ENCODE measurements at regions not wholly inside any gene's neighbourhood (a gene's known extent, or its start where the extent isn't known, plus 50 kb on each side); places are given as distances from the start of the nearest gene placed in this dataset.
"Not testable (repeated sequence)": the region's sequence is repeated elsewhere in the genome, so short reads cannot be mapped to it uniquely, and the experiment has no call there.

GRCh38 chr3:104437891-104438290 is 928.8 kb upstream of the ALCAM start:
- no peak for DNase-seq (ENCODE audit: low read depth in 2 of 3, low spot score in 1 of 3)

- no peak for DNase-seq (ENCODE audit: low read depth in 2 of 3, low spot score in 1 of 3)
These were observed 928.0 kb upstream of the ALCAM start for GRCh38 chr3:104438706-104439105.

GRCh38 chr3:104445252-104445919 is 921.3 kb upstream of the ALCAM start:
- not testable (repeated sequence) for DNase-seq (ENCODE audit: low read depth in 2 of 3, low spot score in 1 of 3)

- no peak for DNase-seq (ENCODE audit: low read depth in 2 of 3, low spot score in 1 of 3)
These were observed 919.0 kb upstream of the ALCAM start for GRCh38 chr3:104447681-104448080.

GRCh38 chr3:104452697-104453096 is 914.0 kb upstream of the ALCAM start:
- DNase-seq (ENCODE audit: low read depth in 2 of 3, low spot score in 1 of 3): no peak

DNA sequence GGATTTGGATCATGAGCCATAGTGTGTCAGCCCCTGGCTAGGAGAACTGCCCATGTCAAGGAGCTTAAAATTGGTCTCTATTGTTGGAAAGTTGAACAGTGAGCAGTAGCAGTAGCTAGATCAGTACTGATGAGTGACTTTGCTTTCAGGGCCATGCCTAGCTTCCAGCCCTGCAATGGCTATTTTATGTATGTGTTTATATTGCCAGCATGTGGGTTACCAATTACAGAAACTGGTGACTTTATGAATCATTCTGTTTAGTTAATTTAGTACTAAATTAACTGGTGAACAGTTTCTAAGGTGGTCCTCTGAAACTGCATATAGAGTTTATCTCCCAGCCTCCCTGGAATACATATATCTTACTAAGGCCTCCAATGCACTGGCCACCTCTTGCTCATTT is 908.1 kb upstream of the ALCAM start:
- DNase-seq (ENCODE audit: low read depth in 2 of 3, low spot score in 1 of 3): no peak

GRCh38 chr3:104460477-104461406 is 906.0 kb upstream of the ALCAM start:
- DNase-seq (ENCODE audit: low read depth in 2 of 3, low spot score in 1 of 3): no peak

DNA sequence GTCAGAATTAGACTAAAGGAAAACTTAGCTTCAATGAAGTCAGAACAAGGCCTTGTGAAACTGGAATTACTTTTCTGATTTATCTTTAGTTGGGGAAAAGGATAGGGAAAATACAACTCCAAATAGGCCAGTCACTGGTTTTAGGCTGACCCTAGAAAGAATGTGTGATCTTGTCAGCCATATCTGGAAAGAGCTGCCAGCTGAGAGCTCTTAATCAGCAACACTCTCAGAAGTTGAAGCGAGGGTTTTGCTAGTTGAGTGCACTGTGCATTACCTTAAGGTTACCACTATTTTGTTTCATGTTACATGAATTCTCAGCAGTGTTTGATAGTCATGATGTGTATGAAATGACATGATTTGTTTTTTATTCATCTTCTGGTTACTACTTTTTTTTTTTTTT is 905.3 kb upstream of the ALCAM start:
- DNase-seq (ENCODE audit: low read depth in 2 of 3, low spot score in 1 of 3): no peak

DNA sequence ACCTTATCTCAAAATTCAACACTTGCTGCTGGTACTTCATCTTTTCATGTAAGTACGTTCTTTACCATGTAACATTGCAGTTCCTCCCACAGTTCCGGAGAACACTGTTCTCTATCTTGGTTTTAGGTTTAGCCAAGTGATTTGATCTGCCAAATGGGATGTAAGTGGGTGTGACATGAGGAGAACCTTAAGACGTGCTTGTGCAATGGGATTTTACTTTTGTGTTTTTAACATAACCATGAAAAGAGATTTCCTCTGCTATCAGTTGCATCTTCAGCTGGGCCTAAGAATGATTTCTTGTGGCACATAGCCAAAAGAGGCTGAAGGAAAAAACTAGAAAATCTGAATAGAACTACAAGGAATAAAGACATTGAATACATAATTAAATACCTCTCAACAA is 894.5 kb upstream of the ALCAM start:
- DNase-seq (ENCODE audit: low read depth in 2 of 3, low spot score in 1 of 3): no peak

DNA sequence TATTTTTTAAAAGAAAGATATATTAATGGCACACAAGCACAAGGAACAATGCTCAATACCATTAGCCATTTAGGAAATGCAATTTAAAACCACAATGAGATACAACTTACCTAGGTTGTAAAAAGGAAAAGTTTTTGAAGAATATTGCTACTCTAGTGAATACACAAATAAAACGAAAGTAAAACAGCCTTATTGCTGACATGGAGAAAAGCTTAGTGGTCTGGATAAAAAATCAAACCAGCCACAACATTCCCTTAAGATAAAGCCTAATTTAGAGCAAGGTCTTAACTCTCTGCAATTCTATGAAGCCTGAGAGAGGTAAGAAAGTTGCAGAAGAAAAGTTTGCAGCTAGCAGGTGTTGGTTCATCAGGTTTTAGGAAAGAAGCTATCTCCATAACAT is 892.7 kb upstream of the ALCAM start:
- no peak for DNase-seq (ENCODE audit: low read depth in 2 of 3, low spot score in 1 of 3)

DNA sequence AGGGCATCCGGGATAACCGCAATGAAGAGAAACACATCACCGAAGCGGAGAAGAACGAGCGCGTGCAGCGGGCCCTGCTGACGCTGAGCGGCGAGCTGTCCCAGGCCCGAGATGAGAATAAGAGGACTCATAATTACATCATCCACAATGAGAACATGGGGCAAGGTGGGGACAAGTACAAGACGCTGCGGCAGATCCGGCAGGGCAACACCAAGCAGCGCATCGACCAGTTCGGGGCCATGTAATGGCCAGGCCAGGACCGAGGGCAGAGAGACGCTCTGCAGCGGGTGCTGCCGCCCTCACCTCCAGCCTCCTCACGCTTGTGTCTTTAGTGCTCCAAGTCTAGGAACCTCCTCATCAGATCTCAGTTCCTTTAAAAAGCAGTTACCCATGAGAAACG is 863.7 kb upstream of the ALCAM start:
- DNase-seq (ENCODE audit: low read depth in 2 of 3, low spot score in 1 of 3): no peak

DNA sequence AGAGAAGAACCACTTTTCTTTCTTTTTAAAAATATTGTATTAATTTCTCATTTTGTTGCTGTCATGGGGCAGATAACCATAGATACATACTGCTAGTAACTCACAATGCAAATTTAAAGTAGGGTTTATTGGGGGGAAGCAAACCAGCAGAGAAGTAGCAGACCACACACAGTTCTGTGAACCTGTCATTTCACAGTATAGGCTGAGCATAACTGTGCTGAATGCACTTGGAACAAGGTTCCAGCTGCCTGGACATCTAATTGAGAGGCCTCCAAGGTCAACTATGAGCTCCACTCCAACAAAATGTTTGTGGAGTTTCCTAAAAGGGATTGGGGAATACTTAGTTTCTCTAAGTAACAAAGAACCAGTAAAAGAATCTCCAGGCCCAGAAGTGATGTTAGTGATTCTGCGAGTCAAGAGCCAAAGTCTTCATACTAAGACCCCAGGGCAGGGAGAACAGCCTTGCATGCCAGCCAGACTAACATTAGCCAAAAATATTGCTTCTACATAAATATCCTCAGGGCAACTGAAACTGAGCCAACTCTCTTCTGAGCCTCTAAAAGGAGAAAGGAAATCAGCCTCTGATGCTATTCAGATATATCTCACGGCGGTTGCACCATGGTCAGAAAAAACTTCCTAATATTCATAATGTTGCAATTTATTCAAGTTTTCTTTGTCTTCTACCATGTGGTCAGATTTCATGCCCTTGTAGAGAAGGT is 856.4 kb upstream of the ALCAM start:
- no peak for DNase-seq (ENCODE audit: low read depth in 2 of 3, low spot score in 1 of 3)

- no peak for DNase-seq (ENCODE audit: low read depth in 2 of 3, low spot score in 1 of 3)
These were observed 852.3 kb upstream of the ALCAM start for GRCh38 chr3:104514371-104514770.

DNA sequence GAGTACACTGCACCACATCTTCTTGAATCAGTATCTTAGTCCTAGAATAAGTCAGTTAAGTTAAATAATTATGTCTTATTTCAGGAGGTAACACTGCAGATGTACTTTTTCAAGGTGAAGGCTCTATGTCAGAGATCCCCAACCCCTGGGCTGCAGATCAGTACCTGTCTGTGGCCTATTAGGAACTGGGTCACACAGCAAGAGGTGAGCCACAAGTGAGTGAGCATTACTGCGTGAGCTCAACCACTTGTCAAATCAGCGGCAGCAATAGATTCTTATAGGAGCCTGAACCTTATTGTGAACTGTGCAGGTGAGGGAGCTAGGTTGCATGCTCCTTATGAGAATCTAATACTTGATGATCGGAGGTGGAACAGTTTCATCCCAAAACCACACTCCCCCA is 851.9 kb upstream of the ALCAM start:
- DNase-seq (ENCODE audit: low read depth in 2 of 3, low spot score in 1 of 3): no peak

DNA sequence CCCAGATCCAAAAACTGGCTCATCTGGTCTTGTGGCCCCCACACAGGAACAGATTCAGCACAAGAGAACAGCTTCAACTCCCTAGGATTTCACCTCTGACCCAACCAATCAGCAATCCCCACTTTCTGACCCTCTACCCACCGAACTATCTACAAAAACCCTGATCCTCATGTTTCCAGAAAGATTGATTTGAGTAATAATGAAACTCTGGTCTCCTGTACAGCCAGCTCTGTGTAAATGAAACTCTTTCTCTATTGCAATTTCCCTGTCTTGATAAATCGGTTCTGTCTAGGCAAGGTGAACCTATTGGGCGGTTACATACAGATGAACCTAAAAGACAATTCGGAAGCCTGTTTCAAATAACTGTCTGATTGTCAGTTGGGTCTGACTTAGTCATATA is 847.6 kb upstream of the ALCAM start:
- no peak for DNase-seq (ENCODE audit: low read depth in 2 of 3, low spot score in 1 of 3)

DNA sequence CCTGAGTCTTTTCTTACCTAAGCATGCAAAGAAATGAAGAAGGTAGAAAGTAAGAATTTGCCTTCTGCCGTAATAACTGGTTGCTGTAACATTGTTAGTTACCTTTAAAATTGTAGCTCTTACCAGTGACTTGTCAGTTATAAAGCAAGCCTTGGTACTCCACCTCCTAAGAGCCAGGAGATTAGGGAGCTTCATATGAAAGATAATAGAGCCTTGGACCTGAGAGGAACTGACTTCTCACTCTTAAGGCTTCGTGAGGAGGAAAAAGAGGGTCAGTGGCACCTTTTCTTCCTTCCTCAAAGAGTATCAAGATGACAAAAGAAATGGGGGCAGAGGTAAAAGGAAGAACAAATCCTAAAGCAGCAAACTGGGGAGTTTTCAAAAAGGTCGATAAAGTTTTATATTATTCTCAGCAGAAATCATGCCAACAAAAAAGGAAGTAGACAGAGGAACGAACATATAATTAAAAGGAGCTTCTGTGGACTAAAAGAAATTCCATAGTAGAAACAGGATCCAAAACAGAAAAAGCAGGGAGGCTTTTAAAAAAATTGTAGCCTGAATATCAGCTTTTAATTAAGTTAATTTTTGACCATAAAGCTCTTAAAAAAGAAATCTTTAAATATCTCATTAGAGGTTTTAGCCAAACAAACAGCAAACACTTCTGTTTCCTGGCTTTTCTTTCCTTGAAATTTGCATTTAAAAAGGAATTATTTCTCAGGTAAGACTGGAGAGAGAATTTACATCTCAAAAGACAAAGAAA is 847.1 kb upstream of the ALCAM start:
- DNase-seq (ENCODE audit: low read depth in 2 of 3, low spot score in 1 of 3): no peak

DNA sequence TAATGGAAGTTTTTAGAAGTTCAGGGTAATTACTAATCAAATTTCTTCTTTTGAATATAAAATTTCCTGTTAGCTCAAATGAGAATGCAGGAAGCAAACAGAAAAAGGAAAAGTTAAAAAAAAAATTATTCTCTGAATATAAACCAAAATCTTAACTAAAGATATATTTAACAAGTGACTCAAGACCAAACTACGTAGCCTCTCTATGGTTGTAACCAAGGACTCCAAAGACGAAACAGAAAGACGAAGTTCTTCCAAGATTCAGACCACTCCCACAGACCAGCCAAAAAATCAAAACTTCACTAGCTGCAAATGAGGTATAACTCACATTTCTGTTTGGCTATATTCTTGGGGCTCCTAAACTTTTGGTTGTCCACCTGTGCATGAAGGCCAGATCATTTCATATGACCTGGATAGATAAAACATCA is 846.5 kb upstream of the ALCAM start:
- DNase-seq (ENCODE audit: low read depth in 2 of 3, low spot score in 1 of 3): no peak

DNA sequence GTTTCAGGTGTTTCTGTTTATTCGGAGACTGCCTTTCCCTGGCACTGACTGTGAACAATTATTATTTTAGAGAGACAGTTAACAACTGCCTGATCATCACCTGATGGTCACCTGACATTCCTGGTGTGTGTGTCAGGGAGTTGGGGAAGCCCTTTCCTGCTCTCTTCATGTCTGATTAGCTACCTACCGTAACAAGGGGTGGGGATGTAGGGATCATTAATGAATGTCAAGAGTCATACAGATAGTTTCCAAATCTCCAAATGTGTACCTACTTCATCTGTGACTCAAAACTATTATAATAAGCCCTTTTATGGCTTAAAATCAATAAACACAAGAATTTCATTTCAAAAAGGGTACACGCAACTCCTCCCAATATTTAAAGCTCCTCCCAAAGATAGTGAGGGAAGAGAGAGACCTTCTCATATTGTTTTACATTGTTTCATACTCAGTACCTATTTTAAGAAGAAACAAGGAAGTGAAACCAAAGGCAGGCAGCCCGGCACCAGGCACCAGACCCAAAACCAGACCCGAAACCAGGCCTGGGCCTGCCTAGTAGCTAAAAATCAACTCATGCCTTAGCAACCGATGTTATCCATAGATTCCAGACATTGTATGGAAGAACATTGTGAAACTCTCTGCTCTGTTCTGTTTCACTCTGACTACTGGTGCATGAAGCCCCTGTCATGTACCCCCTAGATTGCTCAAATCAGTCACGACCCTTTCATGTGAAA is 844.9 kb upstream of the ALCAM start:
- DNase-seq (ENCODE audit: low read depth in 2 of 3, low spot score in 1 of 3): no peak

DNA sequence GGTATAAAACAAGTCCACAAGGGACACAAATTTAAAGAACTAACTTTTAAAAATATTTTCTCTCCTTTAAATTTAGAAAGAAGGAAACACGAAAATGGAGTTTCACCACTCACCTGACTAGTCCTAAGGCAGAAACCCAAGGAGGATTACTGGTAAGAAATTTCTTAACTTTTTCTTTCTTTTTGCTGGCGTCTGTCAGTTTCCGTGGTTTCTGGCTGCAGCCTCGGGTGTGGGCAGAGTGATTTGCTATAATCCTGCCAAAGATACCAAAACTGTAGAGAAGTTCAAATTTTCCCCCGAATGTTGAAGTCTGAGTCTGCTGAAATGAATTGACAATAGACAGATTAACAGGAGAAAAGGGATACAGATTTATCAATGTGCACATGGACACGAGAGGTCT is 843.6 kb upstream of the ALCAM start:
- no peak for DNase-seq (ENCODE audit: low read depth in 2 of 3, low spot score in 1 of 3)

DNA sequence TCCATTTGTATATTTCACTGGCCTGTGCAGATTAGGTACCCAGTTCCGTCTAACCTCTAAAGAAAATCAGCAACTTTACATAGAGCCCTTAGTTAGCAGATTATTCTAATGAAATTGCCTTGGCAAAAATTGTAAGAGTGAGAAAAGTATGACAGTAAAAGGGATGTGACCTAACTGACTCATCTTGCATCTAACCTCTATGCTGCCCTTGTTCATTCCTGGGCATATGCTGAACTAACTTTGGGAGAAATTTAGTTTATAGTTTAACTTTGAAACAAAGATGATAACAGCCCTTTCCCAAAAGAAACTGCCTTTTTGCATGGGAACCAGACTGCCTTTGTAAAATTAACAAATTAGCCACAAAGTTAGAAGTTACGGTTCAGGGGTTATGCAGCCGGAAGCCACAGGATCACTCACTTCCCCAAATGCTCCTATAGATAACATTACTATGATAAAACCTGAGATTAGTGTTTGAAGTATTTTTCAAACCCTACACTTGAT is 839.8 kb upstream of the ALCAM start:
- no peak for DNase-seq (ENCODE audit: low read depth in 2 of 3, low spot score in 1 of 3)

All from stimulated activated CD4-positive, alpha-beta T cell treated with anti-CD3 and anti-CD28 coated beads, Interleukin-12 subunit alpha, Interleukin-12 subunit beta, amount 100 ng/mL, for 48 hours (primary cell).